ENCODE measurements at regions not wholly inside any gene's neighbourhood (a gene's known extent, or its start where the extent isn't known, plus 50 kb on each side); places are given as distances from the start of the nearest gene placed in this dataset.
"Not testable (repeated sequence)": the region's sequence is repeated elsewhere in the genome, so short reads cannot be mapped to it uniquely, and the experiment has no call there.

DNA sequence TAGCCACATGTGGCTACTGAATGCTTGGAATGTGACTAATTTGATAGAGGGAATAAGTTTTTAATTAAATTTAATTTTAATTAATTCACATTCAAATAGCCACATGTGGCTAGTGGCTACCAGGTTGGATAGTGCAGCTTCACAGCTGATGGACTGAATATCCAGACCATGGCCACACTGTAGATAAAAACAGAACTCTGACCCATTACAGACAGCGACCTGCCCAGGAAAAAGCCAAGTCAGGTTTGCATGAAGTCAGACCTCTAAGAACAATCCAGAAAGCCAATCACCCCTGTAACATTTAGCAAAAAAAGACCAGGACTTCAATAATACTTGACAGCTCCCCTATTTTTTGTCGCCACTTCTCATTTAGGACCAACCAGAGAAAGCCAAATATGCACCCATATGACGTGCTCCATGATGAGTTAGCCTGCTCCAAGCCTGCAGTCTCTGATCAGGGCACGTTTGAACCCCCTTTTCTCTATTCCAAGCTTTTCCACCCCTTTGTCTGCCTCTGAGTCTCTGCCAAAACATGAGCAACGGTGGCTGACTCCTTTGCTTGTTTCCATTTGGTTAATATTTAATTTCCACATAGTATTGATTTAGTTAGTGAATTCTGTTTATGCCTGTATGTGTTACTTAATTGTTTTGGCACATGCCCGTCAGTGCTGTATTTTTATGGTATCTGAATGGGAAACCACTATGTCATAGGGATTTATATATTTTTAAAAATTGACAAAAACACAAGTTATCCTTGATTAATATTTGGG is 636.3 kb downstream of the UTRN start:
- Histone ChIP-seq H3K27me3 (ENCODE audit: insufficient read depth, low read depth) (no peaks in the 10 kb centered on the region), H4K20me1 (ENCODE audit: insufficient read depth) (no peaks in the 10 kb centered on the region), H3K4me2 (no peak overlapping the region), H3K27ac (no peak overlapping the region), H2AFZ (ENCODE audit: low read depth) (no peak overlapping the region), H3K79me2 (ENCODE audit: insufficient read depth, low read depth) (no peaks in the 10 kb centered on the region), H3K36me3 (ENCODE audit: insufficient read depth) (no peaks in the 10 kb centered on the region), H3K4me3 (IDR thresholded peaks at IDR 0.05; ENCODE audit: insufficient read depth, low read depth, low read length) (no peak overlapping the region), H3K4me1 (ENCODE audit: low read depth, poor library complexity, severe bottlenecking) (no peaks in the 10 kb centered on the region), H3K9ac (no peak overlapping the region)
- TF ChIP-seq, protein P1, sequence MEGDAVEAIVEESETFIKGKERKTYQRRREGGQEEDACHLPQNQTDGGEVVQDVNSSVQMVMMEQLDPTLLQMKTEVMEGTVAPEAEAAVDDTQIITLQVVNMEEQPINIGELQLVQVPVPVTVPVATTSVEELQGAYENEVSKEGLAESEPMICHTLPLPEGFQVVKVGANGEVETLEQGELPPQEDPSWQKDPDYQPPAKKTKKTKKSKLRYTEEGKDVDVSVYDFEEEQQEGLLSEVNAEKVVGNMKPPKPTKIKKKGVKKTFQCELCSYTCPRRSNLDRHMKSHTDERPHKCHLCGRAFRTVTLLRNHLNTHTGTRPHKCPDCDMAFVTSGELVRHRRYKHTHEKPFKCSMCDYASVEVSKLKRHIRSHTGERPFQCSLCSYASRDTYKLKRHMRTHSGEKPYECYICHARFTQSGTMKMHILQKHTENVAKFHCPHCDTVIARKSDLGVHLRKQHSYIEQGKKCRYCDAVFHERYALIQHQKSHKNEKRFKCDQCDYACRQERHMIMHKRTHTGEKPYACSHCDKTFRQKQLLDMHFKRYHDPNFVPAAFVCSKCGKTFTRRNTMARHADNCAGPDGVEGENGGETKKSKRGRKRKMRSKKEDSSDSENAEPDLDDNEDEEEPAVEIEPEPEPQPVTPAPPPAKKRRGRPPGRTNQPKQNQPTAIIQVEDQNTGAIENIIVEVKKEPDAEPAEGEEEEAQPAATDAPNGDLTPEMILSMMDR (conservative IDR thresholded peaks at IDR 0.05; ENCODE audit: low read depth, low read length) = no peak

DNA sequence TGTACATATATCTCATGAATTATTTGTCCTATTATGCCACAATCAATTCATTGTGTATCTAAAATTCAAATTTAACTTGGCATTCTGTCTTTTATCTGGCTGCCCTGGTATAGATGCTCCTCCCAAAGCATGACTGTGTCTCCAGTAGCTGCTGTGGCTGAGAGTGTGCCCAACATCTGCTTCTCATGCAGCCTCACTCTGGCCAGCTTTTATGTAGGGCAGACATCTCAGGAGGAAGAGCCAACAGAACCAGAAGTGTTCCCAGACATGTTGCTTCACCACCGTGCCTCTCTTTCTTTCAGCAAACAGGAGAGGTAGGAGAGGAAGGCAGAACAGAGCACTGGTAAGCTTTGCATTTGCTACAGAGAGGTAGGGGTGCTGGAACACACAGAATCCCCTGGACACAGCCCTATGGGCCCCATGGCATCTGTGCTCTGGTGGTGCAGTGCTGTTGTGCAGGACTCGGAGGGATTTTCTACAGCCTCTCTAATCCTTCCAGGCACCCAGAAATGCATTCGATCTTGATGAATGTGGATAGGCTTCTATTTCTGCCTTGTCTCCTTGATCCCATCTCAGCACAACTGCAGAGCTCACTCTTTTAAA is 637.1 kb downstream of the UTRN start:
- TF ChIP-seq, protein P1 (conservative IDR thresholded peaks at IDR 0.05; ENCODE audit: low read depth, low read length) = no peak
- Histone ChIP-seq H3K79me2 (ENCODE audit: insufficient read depth, low read depth) (no peaks in the 10 kb centered on the region), H3K36me3 (ENCODE audit: insufficient read depth) (no peaks in the 10 kb centered on the region), H3K4me3 (IDR thresholded peaks at IDR 0.05; ENCODE audit: insufficient read depth, low read depth, low read length) (no peak overlapping the region), H3K27ac (no peak overlapping the region), H3K4me2 (no peak overlapping the region), H4K20me1 (ENCODE audit: insufficient read depth) (no peaks in the 10 kb centered on the region), H3K9ac (no peak overlapping the region), H3K27me3 (ENCODE audit: insufficient read depth, low read depth) (no peaks in the 10 kb centered on the region), H3K4me1 (ENCODE audit: low read depth, poor library complexity, severe bottlenecking) (no peaks in the 10 kb centered on the region), H2AFZ (ENCODE audit: low read depth) (no peak overlapping the region)

DNA sequence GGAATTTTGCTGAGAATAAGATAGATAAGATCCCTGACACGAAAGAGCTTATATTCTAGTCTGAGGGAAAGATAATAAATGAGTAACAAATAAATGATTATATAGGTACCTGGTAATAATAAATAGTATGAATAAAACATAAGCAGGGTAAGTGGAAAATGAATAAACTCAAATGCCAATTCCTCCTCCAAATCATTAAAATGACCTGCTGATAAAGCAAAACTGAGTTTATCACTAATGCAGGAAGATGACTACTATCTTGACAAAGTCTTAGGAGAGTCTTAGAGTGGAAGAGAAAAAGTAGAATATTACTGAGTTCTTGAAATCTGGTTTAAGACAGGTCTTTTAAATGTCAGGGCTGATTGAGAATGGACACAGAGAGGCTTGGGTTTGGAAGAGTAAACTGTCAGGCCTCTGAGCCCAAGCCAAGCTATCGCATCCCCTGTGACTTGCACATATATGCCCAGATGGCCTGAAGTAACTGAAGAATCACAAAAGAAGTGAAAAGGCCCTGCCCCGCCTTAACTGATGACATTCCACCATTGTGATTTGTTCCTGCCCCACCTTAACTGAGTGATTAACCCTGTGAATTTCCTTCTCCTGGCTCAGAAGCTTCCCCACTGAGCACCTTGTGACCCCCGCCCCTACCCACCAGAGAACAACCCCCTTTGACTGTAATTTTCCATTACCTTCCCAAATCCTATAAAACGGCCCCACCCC is 637.8 kb downstream of the UTRN start:
- not testable (repeated sequence) for H3K79me2 ChIP-seq (ENCODE audit: insufficient read depth, low read depth); H3K4me2 ChIP-seq; H3K4me1 ChIP-seq (ENCODE audit: low read depth, poor library complexity, severe bottlenecking); H3K27me3 ChIP-seq (ENCODE audit: insufficient read depth, low read depth); H3K4me3 ChIP-seq (IDR thresholded peaks at IDR 0.05; ENCODE audit: insufficient read depth, low read depth, low read length); H3K36me3 ChIP-seq (ENCODE audit: insufficient read depth); H3K9ac ChIP-seq; H2AFZ ChIP-seq (ENCODE audit: low read depth); H4K20me1 ChIP-seq (ENCODE audit: insufficient read depth); H3K27ac ChIP-seq

DNA sequence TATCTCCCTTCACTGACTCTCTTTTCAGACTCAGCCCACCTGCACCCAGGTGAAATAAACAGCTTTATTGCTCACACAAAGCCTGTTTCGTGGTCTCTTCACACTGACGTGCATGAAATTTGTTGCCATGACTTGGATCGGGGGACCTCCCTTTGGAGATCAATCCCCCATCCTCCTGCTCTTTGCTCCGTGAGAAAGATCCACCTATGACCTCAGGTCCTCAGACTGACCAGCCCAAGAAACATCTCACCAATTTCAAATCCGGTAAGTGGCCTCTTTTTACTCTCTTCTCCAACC is 638.3 kb downstream of the UTRN start:
- not testable (repeated sequence) for H3K27ac ChIP-seq; H3K4me3 ChIP-seq (IDR thresholded peaks at IDR 0.05; ENCODE audit: insufficient read depth, low read depth, low read length); H3K27me3 ChIP-seq (ENCODE audit: insufficient read depth, low read depth); H4K20me1 ChIP-seq (ENCODE audit: insufficient read depth); H2AFZ ChIP-seq (ENCODE audit: low read depth); H3K36me3 ChIP-seq (ENCODE audit: insufficient read depth); H3K9ac ChIP-seq; H3K4me2 ChIP-seq; H3K79me2 ChIP-seq (ENCODE audit: insufficient read depth, low read depth); H3K4me1 ChIP-seq (ENCODE audit: low read depth, poor library complexity, severe bottlenecking)

DNA sequence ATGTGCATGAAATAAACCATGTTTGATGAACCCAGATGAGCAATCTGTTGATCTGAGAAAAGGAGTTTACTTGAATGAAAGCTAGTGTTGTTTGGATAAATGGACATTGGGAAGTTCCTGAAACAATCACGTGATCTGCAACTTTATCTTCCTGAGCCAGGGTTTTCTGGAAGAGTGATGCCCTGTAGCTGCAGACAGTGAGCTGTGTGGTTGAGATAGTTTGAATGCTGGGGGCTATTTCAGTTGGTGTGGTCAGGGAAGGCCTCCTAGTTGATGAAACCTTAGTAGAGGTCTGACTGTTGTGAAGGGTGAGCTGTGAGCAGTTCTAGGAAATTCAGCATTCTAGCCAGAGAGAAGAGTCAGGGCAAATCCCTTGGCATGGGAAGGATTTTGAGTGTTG is 643.7 kb downstream of the UTRN start:
- Histone ChIP-seq H4K20me1 (ENCODE audit: insufficient read depth) (no peaks in the 10 kb centered on the region), H3K79me2 (ENCODE audit: insufficient read depth, low read depth) (no peaks in the 10 kb centered on the region), H3K27me3 (ENCODE audit: insufficient read depth, low read depth) (no peaks in the 10 kb centered on the region), H2AFZ (ENCODE audit: low read depth) (no peak overlapping the region), H3K4me1 (ENCODE audit: low read depth, poor library complexity, severe bottlenecking) (no peaks in the 10 kb centered on the region), H3K9ac (no peak overlapping the region), H3K4me2 (no peak overlapping the region), H3K27ac (no peak overlapping the region), H3K4me3 (IDR thresholded peaks at IDR 0.05; ENCODE audit: insufficient read depth, low read depth, low read length) (no peak overlapping the region), H3K36me3 (ENCODE audit: insufficient read depth) (no peaks in the 10 kb centered on the region)
- TF ChIP-seq, protein P1 (conservative IDR thresholded peaks at IDR 0.05; ENCODE audit: low read depth, low read length) = no peak

Measured in KMS-11 (cell line).